ENCODE measurements at regions not wholly inside any gene's neighbourhood (a gene's known extent, or its start where the extent isn't known, plus 50 kb on each side); places are given as distances from the start of the nearest gene placed in this dataset.
"Not testable (repeated sequence)": the region's sequence is repeated elsewhere in the genome, so short reads cannot be mapped to it uniquely, and the experiment has no call there.

DNA sequence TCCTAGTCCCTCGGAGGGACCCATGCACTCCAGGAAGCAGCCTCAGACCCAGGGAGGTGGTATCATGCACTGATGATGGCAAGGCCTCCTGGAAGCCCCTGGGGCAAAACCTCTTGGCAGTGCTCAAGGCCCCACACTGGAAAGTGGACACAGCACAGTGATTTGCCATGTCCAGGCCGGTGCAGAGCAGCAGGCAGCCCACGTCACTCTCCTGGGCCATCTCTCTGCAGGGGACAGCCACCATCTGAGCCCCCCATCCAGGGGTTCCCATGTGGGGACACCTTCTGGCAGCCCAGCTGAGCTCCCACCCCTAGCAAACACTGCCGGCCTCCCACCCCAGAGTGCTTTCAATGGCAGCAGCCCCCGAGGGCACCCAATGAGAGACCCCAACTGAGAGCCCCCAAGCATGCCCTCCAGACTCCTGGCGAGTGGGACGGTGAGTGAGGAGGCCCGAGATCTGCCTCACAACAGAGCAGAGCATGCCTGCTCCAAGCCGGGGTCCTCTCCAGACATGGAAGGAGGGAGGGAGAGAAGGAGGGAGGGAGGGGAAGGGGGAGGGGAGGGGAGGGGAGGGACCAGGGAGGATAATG, 116.5 kb upstream of the FOXD4L5 start:
- TF ChIP-seq, protein P1, sequence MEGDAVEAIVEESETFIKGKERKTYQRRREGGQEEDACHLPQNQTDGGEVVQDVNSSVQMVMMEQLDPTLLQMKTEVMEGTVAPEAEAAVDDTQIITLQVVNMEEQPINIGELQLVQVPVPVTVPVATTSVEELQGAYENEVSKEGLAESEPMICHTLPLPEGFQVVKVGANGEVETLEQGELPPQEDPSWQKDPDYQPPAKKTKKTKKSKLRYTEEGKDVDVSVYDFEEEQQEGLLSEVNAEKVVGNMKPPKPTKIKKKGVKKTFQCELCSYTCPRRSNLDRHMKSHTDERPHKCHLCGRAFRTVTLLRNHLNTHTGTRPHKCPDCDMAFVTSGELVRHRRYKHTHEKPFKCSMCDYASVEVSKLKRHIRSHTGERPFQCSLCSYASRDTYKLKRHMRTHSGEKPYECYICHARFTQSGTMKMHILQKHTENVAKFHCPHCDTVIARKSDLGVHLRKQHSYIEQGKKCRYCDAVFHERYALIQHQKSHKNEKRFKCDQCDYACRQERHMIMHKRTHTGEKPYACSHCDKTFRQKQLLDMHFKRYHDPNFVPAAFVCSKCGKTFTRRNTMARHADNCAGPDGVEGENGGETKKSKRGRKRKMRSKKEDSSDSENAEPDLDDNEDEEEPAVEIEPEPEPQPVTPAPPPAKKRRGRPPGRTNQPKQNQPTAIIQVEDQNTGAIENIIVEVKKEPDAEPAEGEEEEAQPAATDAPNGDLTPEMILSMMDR (IDR thresholded peaks at IDR 0.05; ENCODE audit: low read length), result not testable (repeated sequence)
- not testable (repeated sequence) for TF ChIP-seq EZH2 (optimal IDR thresholded peaks at IDR 0.05; ENCODE audit: low read depth, low read length)

Measured in MM.1S (cell line).